ENCODE measurements at regions not wholly inside any gene's neighbourhood (a gene's known extent, or its start where the extent isn't known, plus 50 kb on each side); places are given as distances from the start of the nearest gene placed in this dataset.

DNA sequence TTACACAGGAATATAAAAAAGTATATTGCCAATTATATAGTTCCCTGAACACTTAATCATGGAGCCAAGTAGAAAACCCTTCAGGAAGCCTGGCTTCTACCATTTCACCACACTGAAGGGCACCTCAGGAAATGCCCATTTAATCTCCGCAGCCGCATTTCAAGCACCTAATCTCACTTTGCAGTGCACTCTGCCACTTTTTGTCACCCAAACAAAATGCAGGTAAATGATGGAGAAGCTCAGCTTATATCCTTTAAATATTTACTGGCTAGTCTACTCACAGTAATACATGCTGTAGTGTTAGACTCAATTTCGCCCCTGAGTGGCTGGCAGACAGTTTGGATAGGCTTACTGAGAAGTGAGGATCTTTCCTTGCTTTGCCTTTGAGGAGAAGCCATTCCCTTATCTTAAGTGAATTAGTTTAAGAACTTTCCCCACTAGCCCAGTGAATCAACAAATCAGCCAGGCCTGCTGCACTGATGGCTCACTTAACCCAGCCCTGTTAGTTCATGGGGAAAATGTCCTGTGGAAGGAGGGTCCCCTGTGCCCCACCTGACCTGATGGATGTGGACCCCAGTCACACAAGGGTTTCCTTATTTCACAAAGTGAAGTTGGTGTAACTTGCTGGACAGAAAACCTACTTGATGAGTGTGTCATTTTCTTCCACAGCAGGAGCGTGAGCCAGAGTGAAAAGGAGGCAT is 209.7 kb downstream of the CAAP1 start:
- H3K27me3 ChIP-seq = peaks cover 0 to 3% (median 0%) of the 10 kb centered on the region in 7 donors
- H3K4me1 ChIP-seq = no peaks in the 10 kb centered on the region
- no peak overlapping the region for H3K27ac ChIP-seq
- WGBS, 2 donors = 68 to 79% methylated on average over 4 of the region's 4 CpGs
- ATAC-seq (no peak), DNase-seq (no peak)
- TF ChIP-seq, protein P1, sequence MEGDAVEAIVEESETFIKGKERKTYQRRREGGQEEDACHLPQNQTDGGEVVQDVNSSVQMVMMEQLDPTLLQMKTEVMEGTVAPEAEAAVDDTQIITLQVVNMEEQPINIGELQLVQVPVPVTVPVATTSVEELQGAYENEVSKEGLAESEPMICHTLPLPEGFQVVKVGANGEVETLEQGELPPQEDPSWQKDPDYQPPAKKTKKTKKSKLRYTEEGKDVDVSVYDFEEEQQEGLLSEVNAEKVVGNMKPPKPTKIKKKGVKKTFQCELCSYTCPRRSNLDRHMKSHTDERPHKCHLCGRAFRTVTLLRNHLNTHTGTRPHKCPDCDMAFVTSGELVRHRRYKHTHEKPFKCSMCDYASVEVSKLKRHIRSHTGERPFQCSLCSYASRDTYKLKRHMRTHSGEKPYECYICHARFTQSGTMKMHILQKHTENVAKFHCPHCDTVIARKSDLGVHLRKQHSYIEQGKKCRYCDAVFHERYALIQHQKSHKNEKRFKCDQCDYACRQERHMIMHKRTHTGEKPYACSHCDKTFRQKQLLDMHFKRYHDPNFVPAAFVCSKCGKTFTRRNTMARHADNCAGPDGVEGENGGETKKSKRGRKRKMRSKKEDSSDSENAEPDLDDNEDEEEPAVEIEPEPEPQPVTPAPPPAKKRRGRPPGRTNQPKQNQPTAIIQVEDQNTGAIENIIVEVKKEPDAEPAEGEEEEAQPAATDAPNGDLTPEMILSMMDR (IDR thresholded peaks at IDR 0.05) = no peak
- no peaks in the 10 kb centered on the region for H3K36me3 ChIP-seq
- no peaks in the 10 kb centered on the region for H3K9me3 ChIP-seq
- intact Hi-C loops (cut with DNase I) = no loop called here
- no peak overlapping the region for H3K4me3 ChIP-seq

DNA sequence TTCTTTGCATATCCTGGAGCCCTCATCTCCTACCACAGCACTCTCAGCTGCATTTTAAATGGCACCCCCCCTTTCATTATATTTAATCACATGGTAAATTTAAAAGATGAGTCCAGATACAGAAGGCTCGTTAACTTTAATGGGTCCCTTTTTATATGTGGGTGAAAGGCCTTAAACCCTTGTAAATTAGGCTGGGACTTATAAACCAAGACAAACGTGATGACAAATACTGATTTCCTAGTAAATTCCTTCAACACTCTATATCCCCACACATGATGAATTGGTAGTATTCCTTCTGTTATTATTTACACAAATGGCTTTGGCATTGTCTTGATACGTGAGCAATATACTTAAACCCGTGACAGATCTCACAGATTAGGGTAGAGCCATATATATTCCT is 210.6 kb downstream of the CAAP1 start:
- 83% methylated on average over 4 of the region's 4 CpGs for WGBS, 2 donors

DNA sequence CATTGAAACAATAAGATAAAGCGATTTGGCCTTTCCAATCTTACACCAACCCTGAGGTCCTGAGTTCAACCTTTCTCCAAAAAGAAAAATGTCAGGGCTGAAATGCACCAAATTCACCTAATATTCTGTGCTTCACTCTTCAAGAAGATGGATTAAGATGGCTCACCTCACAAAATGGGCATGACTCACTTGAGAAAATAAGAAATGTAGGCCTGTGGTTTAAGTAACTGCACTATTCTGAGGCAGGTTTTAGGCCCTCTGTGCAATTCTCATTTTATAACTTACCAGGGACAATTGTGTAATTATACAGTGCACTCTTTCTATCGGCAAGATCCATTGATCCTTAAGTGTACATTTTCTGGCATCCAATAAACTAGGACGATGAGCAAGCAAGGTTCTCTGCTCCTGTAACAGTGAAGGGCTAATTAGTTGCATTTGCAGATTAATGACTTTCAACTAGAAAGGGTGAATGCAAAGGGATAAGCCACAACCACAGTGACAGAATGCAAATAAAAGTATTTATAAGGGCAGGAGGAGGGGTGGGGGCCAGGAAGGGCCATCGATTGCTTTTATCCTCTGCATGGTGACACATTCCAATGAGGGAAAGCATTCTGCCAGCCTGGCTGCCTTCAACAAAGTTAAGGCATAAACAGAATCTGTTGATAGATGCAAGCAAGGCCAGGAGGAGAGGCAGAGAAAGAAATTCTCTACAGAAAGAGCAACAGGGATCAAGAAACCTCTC is 214.5 kb downstream of the CAAP1 start:
- H3K27ac ChIP-seq = no peak overlapping the region
- WGBS, 2 donors = 65 to 69% methylated on average over 4 of the region's 4 CpGs
- DNase-seq = no peak
- no peaks in the 10 kb centered on the region for H3K4me1 ChIP-seq
- no peak for ATAC-seq
- no peaks in the 10 kb centered on the region for H3K9me3 ChIP-seq
- H3K4me3 ChIP-seq = no peak overlapping the region
- no peaks in the 10 kb centered on the region for H3K36me3 ChIP-seq
- peaks cover 0 to 3% (median 0%) of the 10 kb centered on the region in 7 donors for H3K27me3 ChIP-seq
- TF ChIP-seq, protein P1 (IDR thresholded peaks at IDR 0.05) = no peak
- intact Hi-C loops (cut with DNase I) = no loop called here

More for the DNA sequence above, 210.6 kb downstream of the CAAP1 start:
- no peak overlapping the region for H3K4me3 ChIP-seq
- intact Hi-C loops (cut with DNase I) = no loop called here
- no peaks in the 10 kb centered on the region for H3K36me3 ChIP-seq
- no peaks in the 10 kb centered on the region for H3K4me1 ChIP-seq
- DNase-seq (no peak), ATAC-seq (no peak)
- TF ChIP-seq, protein P1 (IDR thresholded peaks at IDR 0.05) = no peak
- no peak overlapping the region for H3K27ac ChIP-seq
- H3K27me3 ChIP-seq = peaks cover 0 to 3% (median 0%) of the 10 kb centered on the region in 7 donors
- no peaks in the 10 kb centered on the region for H3K9me3 ChIP-seq

DNA sequence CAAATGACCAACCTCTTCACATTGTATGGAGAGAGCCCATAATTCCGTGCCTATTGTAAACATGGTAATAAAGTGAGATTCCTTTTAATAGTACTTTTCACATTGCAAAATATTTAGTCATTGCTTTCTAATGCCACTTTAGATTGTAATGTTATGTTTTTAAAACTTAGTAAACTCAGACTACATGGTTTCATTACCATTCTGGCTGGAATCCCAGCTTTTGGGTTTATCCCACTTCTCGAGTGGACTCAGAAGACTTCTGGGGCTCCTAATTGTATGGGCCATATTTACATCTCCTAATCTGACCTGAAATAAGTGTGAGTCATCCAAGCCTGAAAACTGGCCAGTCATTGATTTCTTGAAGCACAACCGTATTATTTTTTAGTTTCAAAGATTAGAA is 217.6 kb downstream of the CAAP1 start:
- no peaks in the 10 kb centered on the region for H3K27me3 ChIP-seq
- DNase-seq = no peak
- intact Hi-C loops (cut with DNase I) = no loop called here
- ATAC-seq = no peak
- TF ChIP-seq, protein P1 (IDR thresholded peaks at IDR 0.05) = no peak
- H3K9me3 ChIP-seq = no peaks in the 10 kb centered on the region
- H3K4me1 ChIP-seq = no peaks in the 10 kb centered on the region
- H3K4me3 ChIP-seq = no peak overlapping the region
- H3K27ac ChIP-seq = no peak overlapping the region
- H3K36me3 ChIP-seq = no peaks in the 10 kb centered on the region
- WGBS, 2 donors = 77 to 81% methylated on average over 3 of the region's 3 CpGs
